GM23338 (cell line): ENCODE measurements at regions not wholly inside any gene's neighbourhood (a gene's known extent, or its start where the extent isn't known, plus 50 kb on each side); places are given as distances from the start of the nearest gene placed in this dataset.

Source experiments
- ATAC-seq: fragments of 200-7000 bp; cut with Tn5 transposase; 3 replicates; pipeline ENCODE4 v1.9.1; 2020
- DNase-seq: peaks from one replicate; pipeline ENCODE4 v3.0.0-alpha.2; 2015; ENCODE audit warnings: low spot score
- H2AFZ ChIP-seq: fragments of 200-600 bp; sonication (generic); 2 replicates; pipeline ENCODE4 v1.8.0; 2016; ENCODE audit warnings: antibody characterized with exemption, mild to moderate bottlenecking, moderate library complexity
- H3F3A ChIP-seq: fragments of 200-600 bp; sonication (generic); replicated peaks from 2 replicates; pipeline ENCODE4 v1.8.0; 2017; ENCODE audit warnings: antibody characterized with exemption, mixed run types, low read depth
- H3K27ac ChIP-seq: fragments of 200-600 bp; sonication (generic); 2 replicates; pipeline ENCODE4 v1.6.1; 2016; ENCODE audit warnings: low read depth
- H3K27me3 ChIP-seq: fragments of 200-600 bp; sonication (generic); 2 replicates; pipeline ENCODE4 v1.8.0; 2016; ENCODE audit warnings: mild to moderate bottlenecking, mixed run types, moderate library complexity; ENCODE audit not compliant: insufficient read depth
- H3K36me3 ChIP-seq: fragments of 200-600 bp; sonication (generic); 2 replicates; pipeline ENCODE4 v1.8.0; 2016; ENCODE audit warnings: mild to moderate bottlenecking; ENCODE audit not compliant: insufficient read depth
- H3K4me1 ChIP-seq: fragments of 200-600 bp; sonication (generic); 2 replicates; pipeline ENCODE4 v1.8.0; 2016; ENCODE audit warnings: mild to moderate bottlenecking, moderate library complexity; ENCODE audit not compliant: insufficient read depth
- H3K4me2 ChIP-seq: fragments of 200-600 bp; sonication (generic); 2 replicates; pipeline ENCODE4 v1.7.1; 2017; ENCODE audit warnings: mixed run types
- H3K4me3 ChIP-seq: fragments of 200-600 bp; sonication (generic); 2 replicates; pipeline ENCODE4 v1.6.1; 2016; ENCODE audit warnings: mixed run types
- H3K79me2 ChIP-seq: fragments of 200-600 bp; sonication (generic); replicated peaks from 2 replicates; pipeline ENCODE4 v1.8.0; 2017; ENCODE audit warnings: mild to moderate bottlenecking; ENCODE audit not compliant: insufficient read depth
- H3K9me2 ChIP-seq: fragments of 200-600 bp; sonication (generic); 2 replicates; pipeline ENCODE4 v1.8.0; 2017; ENCODE audit not compliant: insufficient read depth
- H4K20me1 ChIP-seq: fragments of 200-600 bp; sonication (generic); replicated peaks from 2 replicates; pipeline ENCODE4 v1.8.0; 2017; ENCODE audit warnings: mild to moderate bottlenecking; ENCODE audit not compliant: insufficient read depth
- H3K27ac Mint-ChIP-seq: 2 replicates; pipeline ENCODE4 v1.8.0; 2020; ENCODE audit warnings: inconsistent platforms, mild to moderate bottlenecking, moderate library complexity, mixed read lengths
- H3K27me3 Mint-ChIP-seq: 3 replicates; pipeline ENCODE4 v1.8.0; 2022; ENCODE audit warnings: low read depth, mild to moderate bottlenecking, moderate library complexity, mixed read lengths, inconsistent platforms; ENCODE audit not compliant: insufficient read depth, poor library complexity
- H3K36me3 Mint-ChIP-seq: 3 replicates; pipeline ENCODE4 v1.8.0; 2021; ENCODE audit warnings: low read depth, mild to moderate bottlenecking, inconsistent platforms, moderate library complexity, mixed read lengths
- H3K4me1 Mint-ChIP-seq: 3 replicates; pipeline ENCODE4 v1.8.0; 2020; ENCODE audit warnings: mild to moderate bottlenecking, inconsistent platforms, mixed read lengths
- H3K4me3 Mint-ChIP-seq: 3 replicates; pipeline ENCODE4 v1.8.0; 2021; ENCODE audit warnings: moderate library complexity, mild to moderate bottlenecking, inconsistent platforms, mixed read lengths
- H3K9me3 Mint-ChIP-seq: 3 replicates; pipeline ENCODE4 v1.8.0; 2020; ENCODE audit warnings: moderate library complexity, mild to moderate bottlenecking, inconsistent platforms, mixed read lengths
- CREB1 ChIP-seq: fragments of 250-450 bp; sonication (Bioruptor Pico); IDR thresholded peaks from 2 replicates; pipeline ENCODE4 v1.5.0; 2020; ENCODE audit warnings: low read depth, mild to moderate bottlenecking, moderate library complexity
- EZH2 ChIP-seq: fragments of 200-600 bp; sonication (generic); IDR thresholded peaks from one replicate; pipeline ENCODE4 v1.8.0; 2017; ENCODE audit warnings: antibody characterized with exemption, mild to moderate bottlenecking, low read depth; ENCODE audit not compliant: unreplicated experiment
- EZH2phosphoT487 ChIP-seq: fragments of 200-600 bp; sonication (generic); IDR thresholded peaks from one replicate; pipeline ENCODE4 v1.8.1; 2018; ENCODE audit warnings: antibody characterized with exemption; ENCODE audit not compliant: unreplicated experiment
- JUNB ChIP-seq: IDR thresholded peaks from one replicate; pipeline ENCODE4 v1.6.1; 2016; ENCODE audit warnings: antibody characterized with exemption; ENCODE audit not compliant: unreplicated experiment
- NANOG ChIP-seq: IDR thresholded peaks from 2 replicates; pipeline ENCODE4 v1.6.1; 2016; ENCODE audit warnings: antibody characterized with exemption, borderline replicate concordance
- POLR2AphosphoS5 ChIP-seq: IDR thresholded peaks from 2 replicates; pipeline ENCODE4 v1.6.1; 2016; ENCODE audit warnings: antibody characterized with exemption, low read depth
- STAT1 ChIP-seq: IDR thresholded peaks from one replicate; pipeline ENCODE4 v1.6.1; 2016; ENCODE audit warnings: antibody characterized with exemption; ENCODE audit not compliant: unreplicated experiment
- ZNF114 ChIP-seq: fragments of 250-450 bp; sonication (Bioruptor Pico); IDR thresholded peaks from 2 replicates; pipeline ENCODE4 v1.5.0; 2020; ENCODE audit warnings: mild to moderate bottlenecking, moderate library complexity
- ZNF331 ChIP-seq: fragments of 250-450 bp; sonication (Bioruptor Pico); IDR thresholded peaks from 2 replicates; pipeline ENCODE4 v1.5.0; 2020; ENCODE audit warnings: low read depth, mild to moderate bottlenecking, moderate library complexity
- TF ChIP-seq, protein P1 (sequence below): fragments of 250-450 bp; sonication (Bioruptor Pico); IDR thresholded peaks from 2 replicates; pipeline ENCODE4 v1.5.0; 2020; ENCODE audit warnings: mild to moderate bottlenecking, moderate library complexity
- TF ChIP-seq, protein P2 (sequence below): IDR thresholded peaks from one replicate; pipeline ENCODE4 v1.6.1; 2018; ENCODE audit warnings: antibody characterized with exemption; ENCODE audit not compliant: unreplicated experiment
- TF ChIP-seq, protein P3 (sequence below), 2 experiments: fragments of 200-600 bp in 1 of 2; sonication (generic) in 1 of 2; conservative IDR thresholded peaks; 2 replicates each; pipeline versions ENCODE4 v1.5.1 to v1.6.1; 2016 to 2017; ENCODE audit warnings: antibody characterized with exemption in 2 of 2, low read depth in 2 of 2, mild to moderate bottlenecking in 2 of 2, moderate library complexity in 1 of 2
- TF ChIP-seq, protein P4 (sequence below): IDR thresholded peaks from 2 replicates; pipeline ENCODE4 v1.6.1; 2016; ENCODE audit warnings: antibody characterized with exemption

DNA sequence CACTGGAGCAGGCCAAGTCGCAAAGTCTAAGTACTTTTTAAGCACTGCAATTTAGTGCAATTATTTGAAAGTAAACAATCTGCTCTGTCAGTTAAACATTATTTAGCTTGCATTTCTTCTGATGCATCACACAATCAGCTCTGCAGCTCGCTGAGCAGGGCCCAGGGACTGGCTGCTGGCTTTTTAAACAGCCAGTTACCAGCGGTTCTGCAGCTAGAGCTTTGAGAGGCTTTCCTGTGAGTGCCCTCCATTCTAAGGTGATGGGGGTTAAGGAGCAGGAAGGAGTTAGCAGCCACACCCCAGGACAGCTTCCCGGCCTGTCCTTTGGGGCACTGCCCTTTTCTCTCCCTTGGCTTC lies 154.3 kb downstream of the SALL1 start:
- Histone ChIP-seq H3F3A (no peaks in the 10 kb centered on the region), H3K36me3 (no peaks in the 10 kb centered on the region), H3K79me2 (no peaks in the 10 kb centered on the region), H2AFZ (peak overlapping the region; percentile 47), H4K20me1 (no peaks in the 10 kb centered on the region), H3K27ac (no peak overlapping the region), H3K27me3 (no peaks in the 10 kb centered on the region), H3K4me3 (no peak overlapping the region), H3K4me1 (no peaks in the 10 kb centered on the region), H3K9me2 (peaks cover 8% of the 10 kb centered on the region), H3K4me2 (no peak overlapping the region)
- Mint-ChIP-seq H3K27ac (no peak overlapping the region), H3K4me1 (peaks cover 15% of the 10 kb centered on the region), H3K27me3 (peaks cover 2% of the 10 kb centered on the region), H3K36me3 (no peaks in the 10 kb centered on the region), H3K9me3 (no peaks in the 10 kb centered on the region), H3K4me3 (no peak overlapping the region)
- DNase-seq: no peak
- no peak; the same call in 2 of the 3 replicates for ATAC-seq
- TF ChIP-seq, protein P1, sequence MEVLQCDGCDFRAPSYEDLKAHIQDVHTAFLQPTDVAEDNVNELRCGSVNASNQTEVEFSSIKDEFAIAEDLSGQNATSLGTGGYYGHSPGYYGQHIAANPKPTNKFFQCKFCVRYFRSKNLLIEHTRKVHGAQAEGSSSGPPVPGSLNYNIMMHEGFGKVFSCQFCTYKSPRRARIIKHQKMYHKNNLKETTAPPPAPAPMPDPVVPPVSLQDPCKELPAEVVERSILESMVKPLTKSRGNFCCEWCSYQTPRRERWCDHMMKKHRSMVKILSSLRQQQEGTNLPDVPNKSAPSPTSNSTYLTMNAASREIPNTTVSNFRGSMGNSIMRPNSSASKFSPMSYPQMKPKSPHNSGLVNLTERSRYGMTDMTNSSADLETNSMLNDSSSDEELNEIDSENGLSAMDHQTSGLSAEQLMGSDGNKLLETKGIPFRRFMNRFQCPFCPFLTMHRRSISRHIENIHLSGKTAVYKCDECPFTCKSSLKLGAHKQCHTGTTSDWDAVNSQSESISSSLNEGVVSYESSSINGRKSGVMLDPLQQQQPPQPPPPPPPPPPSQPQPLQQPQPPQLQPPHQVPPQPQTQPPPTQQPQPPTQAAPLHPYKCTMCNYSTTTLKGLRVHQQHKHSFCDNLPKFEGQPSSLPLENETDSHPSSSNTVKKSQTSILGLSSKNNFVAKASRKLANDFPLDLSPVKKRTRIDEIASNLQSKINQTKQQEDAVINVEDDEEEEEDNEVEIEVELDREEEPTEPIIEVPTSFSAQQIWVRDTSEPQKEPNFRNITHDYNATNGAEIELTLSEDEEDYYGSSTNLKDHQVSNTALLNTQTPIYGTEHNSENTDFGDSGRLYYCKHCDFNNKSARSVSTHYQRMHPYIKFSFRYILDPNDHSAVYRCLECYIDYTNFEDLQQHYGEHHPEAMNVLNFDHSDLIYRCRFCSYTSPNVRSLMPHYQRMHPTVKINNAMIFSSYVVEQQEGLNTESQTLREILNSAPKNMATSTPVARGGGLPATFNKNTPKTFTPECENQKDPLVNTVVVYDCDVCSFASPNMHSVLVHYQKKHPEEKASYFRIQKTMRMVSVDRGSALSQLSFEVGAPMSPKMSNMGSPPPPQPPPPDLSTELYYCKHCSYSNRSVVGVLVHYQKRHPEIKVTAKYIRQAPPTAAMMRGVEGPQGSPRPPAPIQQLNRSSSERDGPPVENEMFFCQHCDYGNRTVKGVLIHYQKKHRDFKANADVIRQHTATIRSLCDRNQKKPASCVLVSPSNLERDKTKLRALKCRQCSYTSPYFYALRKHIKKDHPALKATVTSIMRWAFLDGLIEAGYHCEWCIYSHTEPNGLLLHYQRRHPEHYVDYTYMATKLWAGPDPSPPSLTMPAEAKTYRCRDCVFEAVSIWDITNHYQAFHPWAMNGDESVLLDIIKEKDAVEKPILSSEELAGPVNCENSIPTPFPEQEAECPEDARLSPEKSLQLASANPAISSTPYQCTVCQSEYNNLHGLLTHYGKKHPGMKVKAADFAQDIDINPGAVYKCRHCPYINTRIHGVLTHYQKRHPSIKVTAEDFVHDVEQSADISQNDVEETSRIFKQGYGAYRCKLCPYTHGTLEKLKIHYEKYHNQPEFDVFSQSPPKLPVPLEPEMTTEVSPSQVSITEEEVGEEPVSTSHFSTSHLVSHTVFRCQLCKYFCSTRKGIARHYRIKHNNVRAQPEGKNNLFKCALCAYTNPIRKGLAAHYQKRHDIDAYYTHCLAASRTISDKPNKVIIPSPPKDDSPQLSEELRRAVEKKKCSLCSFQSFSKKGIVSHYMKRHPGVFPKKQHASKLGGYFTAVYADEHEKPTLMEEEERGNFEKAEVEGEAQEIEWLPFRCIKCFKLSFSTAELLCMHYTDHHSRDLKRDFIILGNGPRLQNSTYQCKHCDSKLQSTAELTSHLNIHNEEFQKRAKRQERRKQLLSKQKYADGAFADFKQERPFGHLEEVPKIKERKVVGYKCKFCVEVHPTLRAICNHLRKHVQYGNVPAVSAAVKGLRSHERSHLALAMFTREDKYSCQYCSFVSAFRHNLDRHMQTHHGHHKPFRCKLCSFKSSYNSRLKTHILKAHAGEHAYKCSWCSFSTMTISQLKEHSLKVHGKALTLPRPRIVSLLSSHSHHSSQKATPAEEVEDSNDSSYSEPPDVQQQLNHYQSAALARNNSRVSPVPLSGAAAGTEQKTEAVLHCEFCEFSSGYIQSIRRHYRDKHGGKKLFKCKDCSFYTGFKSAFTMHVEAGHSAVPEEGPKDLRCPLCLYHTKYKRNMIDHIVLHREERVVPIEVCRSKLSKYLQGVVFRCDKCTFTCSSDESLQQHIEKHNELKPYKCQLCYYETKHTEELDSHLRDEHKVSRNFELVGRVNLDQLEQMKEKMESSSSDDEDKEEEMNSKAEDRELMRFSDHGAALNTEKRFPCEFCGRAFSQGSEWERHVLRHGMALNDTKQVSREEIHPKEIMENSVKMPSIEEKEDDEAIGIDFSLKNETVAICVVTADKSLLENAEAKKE (CRISPR knock-in tag): no peak
- TF ChIP-seq JUNB (no peak), CREB1 (CRISPR knock-in tag) (no peak), NANOG (no peak), STAT1 (no peak), EZH2 (no peak), EZH2phosphoT487 (no peak), POLR2AphosphoS5 (no peak), ZNF114 (CRISPR knock-in tag) (no peak), ZNF331 (CRISPR knock-in tag) (no peak)
- TF ChIP-seq, protein P2, sequence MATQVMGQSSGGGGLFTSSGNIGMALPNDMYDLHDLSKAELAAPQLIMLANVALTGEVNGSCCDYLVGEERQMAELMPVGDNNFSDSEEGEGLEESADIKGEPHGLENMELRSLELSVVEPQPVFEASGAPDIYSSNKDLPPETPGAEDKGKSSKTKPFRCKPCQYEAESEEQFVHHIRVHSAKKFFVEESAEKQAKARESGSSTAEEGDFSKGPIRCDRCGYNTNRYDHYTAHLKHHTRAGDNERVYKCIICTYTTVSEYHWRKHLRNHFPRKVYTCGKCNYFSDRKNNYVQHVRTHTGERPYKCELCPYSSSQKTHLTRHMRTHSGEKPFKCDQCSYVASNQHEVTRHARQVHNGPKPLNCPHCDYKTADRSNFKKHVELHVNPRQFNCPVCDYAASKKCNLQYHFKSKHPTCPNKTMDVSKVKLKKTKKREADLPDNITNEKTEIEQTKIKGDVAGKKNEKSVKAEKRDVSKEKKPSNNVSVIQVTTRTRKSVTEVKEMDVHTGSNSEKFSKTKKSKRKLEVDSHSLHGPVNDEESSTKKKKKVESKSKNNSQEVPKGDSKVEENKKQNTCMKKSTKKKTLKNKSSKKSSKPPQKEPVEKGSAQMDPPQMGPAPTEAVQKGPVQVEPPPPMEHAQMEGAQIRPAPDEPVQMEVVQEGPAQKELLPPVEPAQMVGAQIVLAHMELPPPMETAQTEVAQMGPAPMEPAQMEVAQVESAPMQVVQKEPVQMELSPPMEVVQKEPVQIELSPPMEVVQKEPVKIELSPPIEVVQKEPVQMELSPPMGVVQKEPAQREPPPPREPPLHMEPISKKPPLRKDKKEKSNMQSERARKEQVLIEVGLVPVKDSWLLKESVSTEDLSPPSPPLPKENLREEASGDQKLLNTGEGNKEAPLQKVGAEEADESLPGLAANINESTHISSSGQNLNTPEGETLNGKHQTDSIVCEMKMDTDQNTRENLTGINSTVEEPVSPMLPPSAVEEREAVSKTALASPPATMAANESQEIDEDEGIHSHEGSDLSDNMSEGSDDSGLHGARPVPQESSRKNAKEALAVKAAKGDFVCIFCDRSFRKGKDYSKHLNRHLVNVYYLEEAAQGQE: no peak
- TF ChIP-seq, protein P3, sequence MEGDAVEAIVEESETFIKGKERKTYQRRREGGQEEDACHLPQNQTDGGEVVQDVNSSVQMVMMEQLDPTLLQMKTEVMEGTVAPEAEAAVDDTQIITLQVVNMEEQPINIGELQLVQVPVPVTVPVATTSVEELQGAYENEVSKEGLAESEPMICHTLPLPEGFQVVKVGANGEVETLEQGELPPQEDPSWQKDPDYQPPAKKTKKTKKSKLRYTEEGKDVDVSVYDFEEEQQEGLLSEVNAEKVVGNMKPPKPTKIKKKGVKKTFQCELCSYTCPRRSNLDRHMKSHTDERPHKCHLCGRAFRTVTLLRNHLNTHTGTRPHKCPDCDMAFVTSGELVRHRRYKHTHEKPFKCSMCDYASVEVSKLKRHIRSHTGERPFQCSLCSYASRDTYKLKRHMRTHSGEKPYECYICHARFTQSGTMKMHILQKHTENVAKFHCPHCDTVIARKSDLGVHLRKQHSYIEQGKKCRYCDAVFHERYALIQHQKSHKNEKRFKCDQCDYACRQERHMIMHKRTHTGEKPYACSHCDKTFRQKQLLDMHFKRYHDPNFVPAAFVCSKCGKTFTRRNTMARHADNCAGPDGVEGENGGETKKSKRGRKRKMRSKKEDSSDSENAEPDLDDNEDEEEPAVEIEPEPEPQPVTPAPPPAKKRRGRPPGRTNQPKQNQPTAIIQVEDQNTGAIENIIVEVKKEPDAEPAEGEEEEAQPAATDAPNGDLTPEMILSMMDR (conservative IDR thresholded peaks at IDR 0.05; ENCODE audit: low read depth in 2 of 2): no peak
- TF ChIP-seq, protein P4, sequence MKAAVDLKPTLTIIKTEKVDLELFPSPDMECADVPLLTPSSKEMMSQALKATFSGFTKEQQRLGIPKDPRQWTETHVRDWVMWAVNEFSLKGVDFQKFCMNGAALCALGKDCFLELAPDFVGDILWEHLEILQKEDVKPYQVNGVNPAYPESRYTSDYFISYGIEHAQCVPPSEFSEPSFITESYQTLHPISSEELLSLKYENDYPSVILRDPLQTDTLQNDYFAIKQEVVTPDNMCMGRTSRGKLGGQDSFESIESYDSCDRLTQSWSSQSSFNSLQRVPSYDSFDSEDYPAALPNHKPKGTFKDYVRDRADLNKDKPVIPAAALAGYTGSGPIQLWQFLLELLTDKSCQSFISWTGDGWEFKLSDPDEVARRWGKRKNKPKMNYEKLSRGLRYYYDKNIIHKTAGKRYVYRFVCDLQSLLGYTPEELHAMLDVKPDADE: no peak
